HG03108 (cell line): ENCODE measurements at regions not wholly inside any gene's neighbourhood (a gene's known extent, or its start where the extent isn't known, plus 50 kb on each side); places are given as distances from the start of the nearest gene placed in this dataset.

Experiments used
- ATAC-seq: cut with Tn5 transposase; IDR thresholded peaks from one replicate; pipeline ENCODE4 v1.9.1; 2021; ENCODE audit warnings: moderate library complexity; ENCODE audit not compliant: unreplicated experiment

- ATAC-seq: no peak
These were observed 915.2 kb downstream of the TFAP2A start for GRCh38 chr6:9499709-9500108.

DNA sequence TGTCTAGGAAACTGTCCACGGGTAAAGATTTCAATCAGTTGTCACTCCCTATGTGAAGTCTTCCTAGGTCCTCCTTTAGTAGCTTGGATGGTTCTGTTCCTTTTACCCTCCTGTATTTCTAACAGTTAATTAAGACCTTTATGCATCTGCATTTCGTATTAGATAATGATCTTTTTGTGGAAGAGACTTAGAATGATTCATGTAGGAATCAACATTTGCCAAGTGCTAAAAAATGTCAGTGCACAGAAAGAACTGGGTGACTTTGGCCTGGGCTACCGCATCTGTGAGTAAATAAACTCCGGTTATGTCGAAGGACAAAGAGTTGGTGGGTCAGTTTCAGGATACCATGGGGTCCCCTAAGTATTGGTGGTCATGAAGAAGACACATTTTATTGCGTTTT lies 918.0 kb downstream of the TFAP2A start:
- ATAC-seq: no peak

DNA sequence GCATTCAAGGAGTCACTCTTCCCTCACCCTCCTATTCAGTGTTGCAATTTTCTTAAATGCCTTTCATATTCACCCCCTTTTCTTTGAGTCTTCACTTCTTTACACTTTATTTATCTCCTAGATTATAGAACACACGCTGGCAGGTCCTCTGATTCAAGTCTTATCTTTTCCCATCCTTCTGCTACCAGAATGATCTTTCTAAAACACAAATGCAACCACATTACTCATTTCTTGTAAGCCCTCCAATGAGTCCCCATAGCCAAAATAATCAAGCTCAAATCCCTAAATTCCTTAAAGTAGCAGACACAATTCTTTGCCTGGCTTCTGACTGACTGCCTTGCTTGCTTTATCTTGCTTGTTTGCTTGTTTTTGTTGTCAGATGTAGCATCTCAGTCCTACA lies 920.0 kb downstream of the TFAP2A start:
- no peak for ATAC-seq

DNA sequence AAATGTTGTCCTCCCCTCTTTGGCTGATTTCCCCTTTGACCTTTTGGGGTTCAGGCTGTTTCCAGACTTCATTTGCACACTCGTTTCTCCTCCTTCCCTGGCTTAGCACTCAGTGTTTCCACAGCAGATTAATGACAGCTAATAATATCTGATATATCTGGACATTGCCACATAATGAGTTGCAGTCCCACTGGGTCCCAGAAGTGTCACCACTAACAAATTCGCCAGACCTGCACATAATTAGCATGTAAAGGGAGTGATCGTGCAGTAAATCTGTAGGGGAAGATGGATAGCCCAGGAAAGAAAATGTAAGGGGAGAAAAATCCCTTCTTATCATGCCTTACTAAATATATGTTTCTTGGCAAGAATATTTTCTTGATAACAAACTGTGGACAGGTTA lies 922.1 kb downstream of the TFAP2A start:
- ATAC-seq: no peak

GRCh38 chr6:9487128-9487527 lies 927.7 kb downstream of the TFAP2A start:
- ATAC-seq: no peak

- ATAC-seq: no peak
These were observed 928.9 kb downstream of the TFAP2A start for GRCh38 chr6:9485992-9486391.

- no peak for ATAC-seq
These were observed 930.2 kb downstream of the TFAP2A start for GRCh38 chr6:9484686-9485085.

DNA sequence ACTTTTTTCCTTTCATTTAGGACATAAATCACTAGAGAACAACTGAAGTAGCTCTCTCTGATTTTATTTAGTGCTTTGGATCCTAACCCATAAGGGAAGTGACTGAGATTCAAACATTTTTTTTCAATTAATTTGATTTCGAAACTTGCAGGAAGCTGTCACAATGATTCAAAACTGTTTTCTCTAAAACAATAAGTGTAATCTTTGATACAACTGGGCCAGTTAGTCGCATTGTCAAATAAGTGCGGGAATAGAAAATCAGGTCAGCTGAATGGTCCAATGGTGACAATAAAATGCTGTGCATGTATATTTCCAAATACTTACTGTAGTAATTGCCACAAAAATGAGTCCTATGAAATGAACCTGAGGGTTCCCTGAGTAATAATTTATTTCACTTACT lies 930.8 kb downstream of the TFAP2A start:
- ATAC-seq: no peak

DNA sequence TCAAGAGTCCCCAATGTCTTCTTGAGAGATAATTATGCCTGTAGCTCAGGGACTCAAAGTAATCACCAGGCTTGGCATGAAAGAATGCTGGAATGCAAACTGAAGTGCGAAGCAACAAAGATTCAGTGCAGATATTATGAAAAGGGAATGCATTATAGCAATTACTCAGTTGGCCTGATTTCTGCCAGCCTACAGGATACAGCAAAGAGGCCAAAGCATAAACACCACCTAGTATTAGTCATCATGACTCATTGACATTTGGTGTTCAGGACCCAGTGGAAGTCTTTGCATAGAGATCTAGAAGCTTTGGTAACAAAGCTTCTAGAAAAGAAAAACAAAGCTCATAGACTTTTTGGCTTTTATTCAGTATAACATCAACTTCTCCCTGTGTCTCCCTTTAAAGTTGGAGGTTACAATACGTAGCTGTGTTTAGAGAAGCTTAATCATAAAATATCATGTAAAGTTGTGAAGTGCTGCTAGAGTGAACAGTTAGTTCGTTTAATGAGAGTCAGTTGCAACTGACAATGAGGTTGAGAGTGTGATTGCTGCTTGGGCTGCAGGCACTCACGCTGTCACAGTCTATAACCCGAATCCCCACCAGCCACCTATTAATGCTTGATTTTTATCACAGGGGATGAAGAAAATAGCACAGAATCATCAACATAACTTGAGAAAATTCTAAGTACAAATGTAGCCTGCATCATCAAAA lies 932.7 kb downstream of the TFAP2A start:
- ATAC-seq: no peak

GRCh38 chr6:9481292-9482029 lies 933.4 kb downstream of the TFAP2A start:
- no peak for ATAC-seq

DNA sequence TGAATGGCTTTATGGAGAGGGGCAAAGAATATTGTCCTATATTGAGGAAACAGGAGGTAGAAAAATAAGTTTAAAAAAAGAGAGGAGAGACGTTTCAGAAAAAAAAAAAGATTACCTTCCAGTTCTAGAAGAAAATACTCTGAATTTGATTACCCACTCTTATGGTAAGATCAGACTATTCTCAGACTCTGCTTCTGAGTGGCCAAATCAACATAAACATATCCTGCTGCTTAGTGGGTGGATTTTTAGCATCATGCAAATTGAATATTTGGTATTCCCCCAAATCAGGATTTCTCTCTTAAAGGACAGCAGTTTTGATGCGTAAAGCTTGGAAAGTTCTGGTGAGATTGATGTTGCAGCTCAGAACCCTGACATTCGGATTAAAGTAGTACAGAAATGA lies 946.6 kb downstream of the TFAP2A start:
- ATAC-seq: no peak

GRCh38 chr6:9467741-9468140 lies 947.1 kb downstream of the TFAP2A start:
- no peak for ATAC-seq

DNA sequence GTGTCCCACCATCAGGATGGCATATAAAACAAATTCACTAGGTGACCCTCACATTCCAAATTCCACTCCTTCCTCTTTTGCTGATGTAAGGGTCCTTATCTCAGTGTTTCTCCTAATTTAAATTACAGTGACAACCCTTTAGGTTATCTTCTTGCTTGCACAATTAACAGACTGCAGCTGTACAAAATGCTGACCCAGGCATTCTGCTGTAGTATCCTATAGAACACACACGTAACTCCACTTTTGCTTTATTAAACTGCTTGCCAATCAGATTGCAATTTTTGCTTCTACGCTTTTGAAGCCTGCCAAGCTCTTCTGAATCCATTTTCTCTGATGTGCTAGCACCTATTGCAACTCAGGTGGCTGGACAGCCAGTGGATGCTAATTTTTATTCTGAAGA lies 950.3 kb downstream of the TFAP2A start:
- ATAC-seq: no peak

GRCh38 chr6:9463311-9463710 lies 951.6 kb downstream of the TFAP2A start:
- ATAC-seq: no peak

- ATAC-seq: no peak
These were observed 953.7 kb downstream of the TFAP2A start for GRCh38 chr6:9461188-9461587.

- no peak for ATAC-seq
These were observed 956.5 kb downstream of the TFAP2A start for GRCh38 chr6:9458424-9458823.

DNA sequence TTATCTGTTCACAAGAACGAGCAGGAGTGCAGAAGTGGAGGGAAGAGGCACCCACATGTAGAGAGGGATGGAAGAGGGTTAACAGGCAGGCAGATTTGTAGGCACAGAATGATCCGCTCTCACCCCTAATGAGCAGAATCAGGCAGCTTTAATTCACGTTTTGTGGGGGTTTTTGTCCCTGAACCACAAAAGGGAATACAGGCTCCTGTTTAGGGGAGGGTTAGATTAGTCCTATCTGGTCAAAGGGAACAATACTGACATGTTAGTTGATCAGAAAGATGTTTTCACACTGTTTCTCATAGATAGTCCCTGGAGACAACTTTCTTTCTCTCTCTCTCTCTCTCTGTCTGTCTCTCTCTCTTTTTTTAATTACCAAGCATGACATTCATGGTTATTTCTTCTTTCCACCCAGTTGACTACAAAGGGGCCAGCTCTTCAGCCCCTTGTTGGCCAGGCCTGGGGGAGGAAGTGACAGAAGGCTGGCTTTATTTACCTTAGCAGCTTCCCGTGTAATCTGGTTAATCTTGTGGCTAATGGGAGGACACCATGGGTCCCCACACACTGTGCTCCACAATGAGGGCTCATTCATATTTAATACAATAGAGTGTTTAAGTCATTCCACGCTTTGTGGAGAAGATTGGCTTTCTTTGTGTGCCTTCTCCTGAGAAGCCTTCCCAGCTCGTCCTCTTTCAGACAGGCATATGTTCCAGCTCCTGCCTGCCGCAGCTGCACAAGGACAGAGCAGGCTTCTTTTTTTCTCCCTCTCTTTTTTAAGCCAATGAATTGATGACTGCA lies 958.8 kb downstream of the TFAP2A start:
- no peak for ATAC-seq

DNA sequence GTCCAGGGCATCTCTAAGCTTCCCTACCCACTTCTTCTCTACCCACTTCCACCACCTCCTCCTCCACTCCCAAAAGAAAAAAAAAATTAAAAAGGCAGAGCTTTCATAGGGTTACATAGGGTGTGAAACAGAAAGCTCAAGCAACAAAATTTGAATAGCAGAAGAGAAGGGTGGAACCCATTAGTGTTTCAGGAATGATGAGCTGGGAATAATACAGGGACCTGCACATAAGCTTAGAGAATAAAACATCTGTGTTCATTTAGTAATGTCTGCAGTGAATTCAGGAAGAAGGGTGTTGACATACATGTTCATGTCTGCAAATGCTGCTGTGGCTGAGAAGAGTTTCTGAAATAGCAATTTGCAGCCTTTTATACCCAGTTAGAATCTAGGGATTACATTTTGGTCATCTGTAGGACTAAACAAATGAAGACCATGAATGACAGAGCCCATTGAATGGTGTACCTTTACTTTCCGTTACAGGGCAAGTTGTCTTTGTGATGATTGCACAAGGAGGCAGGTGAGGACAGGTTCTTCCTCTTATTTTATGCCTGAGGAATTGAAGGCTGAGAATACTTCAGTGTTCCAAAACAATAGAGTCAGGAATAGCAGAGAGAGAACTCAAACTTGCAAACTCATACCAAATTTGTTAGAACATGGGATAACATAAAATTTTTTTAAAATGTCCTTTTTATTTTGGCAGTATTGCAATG lies 975.1 kb downstream of the TFAP2A start:
- ATAC-seq: no peak

- ATAC-seq: no peak
These were observed 977.0 kb downstream of the TFAP2A start for GRCh38 chr6:9437836-9438235.

- ATAC-seq: no peak
These were observed 979.6 kb downstream of the TFAP2A start for GRCh38 chr6:9435281-9435680.

- ATAC-seq: no peak
These were observed 982.9 kb downstream of the TFAP2A start for GRCh38 chr6:9431945-9432344.
